ENCODE measurements at regions not wholly inside any gene's neighbourhood (a gene's known extent, or its start where the extent isn't known, plus 50 kb on each side); places are given as distances from the start of the nearest gene placed in this dataset.

DNA sequence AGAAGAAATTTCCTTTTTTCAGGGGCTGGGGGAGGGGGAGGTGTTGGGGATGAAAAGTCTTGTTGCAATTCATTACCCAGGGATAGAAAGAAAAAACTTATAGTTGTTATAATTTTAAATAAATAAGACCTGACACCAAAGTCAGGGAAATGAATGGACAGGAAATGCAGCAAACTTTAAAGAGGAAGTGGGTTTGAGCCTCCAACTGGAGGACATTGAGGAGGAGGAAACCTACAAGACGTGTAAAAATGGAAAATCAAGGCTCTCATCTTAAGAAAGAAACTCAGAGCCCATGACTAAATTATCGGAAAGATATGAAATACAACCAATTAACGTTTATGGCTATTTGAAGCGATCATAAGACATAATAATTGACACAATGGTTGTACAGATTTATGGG, 54.4 kb downstream of the NIBAN1 start:
- H3K4me3 ChIP-seq (ENCODE audit: low read depth, low read length, poor library complexity, severe bottlenecking), result no peak overlapping the region
- no TSS peak for BruUV-seq (replicated peaks)
- POLR2A ChIA-PET (ENCODE audit: low non-redundant PET), result no interaction called here
- CTCF ChIA-PET, result no interaction called here
- peaks cover 21% of the 10 kb centered on the region for H3K4me1 ChIP-seq (ENCODE audit: insufficient read depth, low read length, poor library complexity, severe bottlenecking)
- no peaks in the 10 kb centered on the region for H3K36me3 ChIP-seq (ENCODE audit: insufficient read depth, low read length, poor library complexity, severe bottlenecking)
- intact Hi-C loops (cut with micrococcal nuclease; ENCODE audit: unreplicated experiment), result no loop called here
- DNase-seq (ENCODE audit: low spot score), result peak; percentile 63
- H3K27me3 ChIP-seq (replicated peaks; ENCODE audit: insufficient read depth, low read depth, low read length, poor library complexity), result no peaks in the 10 kb centered on the region
- TF ChIP-seq, protein P1, sequence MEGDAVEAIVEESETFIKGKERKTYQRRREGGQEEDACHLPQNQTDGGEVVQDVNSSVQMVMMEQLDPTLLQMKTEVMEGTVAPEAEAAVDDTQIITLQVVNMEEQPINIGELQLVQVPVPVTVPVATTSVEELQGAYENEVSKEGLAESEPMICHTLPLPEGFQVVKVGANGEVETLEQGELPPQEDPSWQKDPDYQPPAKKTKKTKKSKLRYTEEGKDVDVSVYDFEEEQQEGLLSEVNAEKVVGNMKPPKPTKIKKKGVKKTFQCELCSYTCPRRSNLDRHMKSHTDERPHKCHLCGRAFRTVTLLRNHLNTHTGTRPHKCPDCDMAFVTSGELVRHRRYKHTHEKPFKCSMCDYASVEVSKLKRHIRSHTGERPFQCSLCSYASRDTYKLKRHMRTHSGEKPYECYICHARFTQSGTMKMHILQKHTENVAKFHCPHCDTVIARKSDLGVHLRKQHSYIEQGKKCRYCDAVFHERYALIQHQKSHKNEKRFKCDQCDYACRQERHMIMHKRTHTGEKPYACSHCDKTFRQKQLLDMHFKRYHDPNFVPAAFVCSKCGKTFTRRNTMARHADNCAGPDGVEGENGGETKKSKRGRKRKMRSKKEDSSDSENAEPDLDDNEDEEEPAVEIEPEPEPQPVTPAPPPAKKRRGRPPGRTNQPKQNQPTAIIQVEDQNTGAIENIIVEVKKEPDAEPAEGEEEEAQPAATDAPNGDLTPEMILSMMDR (conservative IDR thresholded peaks at IDR 0.05; ENCODE audit: low read depth, low read length), result no peak
- no peak for TF ChIP-seq EZH2 (IDR thresholded peaks at IDR 0.05; ENCODE audit: borderline replicate concordance, low read depth, low read length, poor library complexity, severe bottlenecking)
- no peak overlapping the region for H3K27ac ChIP-seq (ENCODE audit: low read depth, low read length, poor library complexity, severe bottlenecking)
- no peaks in the 10 kb centered on the region for H3K9me3 ChIP-seq (ENCODE audit: low read depth, low read length, poor library complexity, severe bottlenecking)

DNA sequence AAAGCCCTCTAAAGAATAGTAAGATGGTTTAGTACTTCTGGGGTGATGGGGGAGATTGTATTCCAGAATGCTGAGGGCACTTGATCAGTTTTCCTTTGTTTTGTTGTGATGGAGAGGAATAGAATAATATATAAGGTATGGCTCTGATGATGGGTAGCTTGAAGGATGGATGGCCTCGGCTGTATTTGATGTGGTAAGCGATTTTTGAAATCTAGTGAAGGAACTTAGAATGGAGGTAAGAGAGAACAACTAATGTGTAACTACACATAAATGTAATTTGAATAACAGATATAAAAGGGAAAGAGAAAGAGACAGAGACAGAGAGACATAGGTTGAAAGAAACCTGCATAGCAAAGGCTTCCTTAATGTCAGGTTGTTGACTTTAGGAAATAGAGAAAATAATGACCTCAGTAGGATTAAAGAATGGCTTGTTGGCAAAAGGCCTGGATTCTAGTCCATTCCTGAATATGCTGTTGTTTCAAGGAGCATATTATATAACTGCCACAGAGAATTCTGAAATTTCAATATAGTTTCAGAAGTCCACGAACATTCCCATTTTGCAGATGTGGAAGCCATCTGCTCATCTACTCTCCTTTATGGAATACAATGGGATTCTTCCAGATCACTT, 58.7 kb downstream of the NIBAN1 start:
- no peaks in the 10 kb centered on the region for H3K36me3 ChIP-seq (ENCODE audit: insufficient read depth, low read length, poor library complexity, severe bottlenecking)
- BruUV-seq (replicated peaks), result no TSS peak
- CTCF ChIA-PET, result no interaction called here

DNA sequence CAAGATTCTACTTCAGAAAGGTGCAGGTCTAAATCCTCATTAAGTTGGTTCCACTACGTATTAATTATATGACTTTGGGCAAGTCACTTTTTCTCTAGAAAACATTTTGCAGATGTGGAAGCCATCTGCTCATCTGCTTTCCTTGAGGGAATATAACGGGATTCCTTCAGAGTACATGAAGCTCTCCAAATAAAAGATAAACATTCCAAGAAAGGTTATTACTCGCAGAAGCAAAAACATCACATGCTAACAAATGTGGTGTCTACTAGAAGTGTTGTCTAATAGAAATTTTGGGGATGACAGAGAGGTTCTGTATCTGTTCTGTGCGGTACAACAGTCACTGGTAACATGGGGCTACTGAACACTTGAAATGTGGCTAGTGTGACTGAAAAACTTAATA, 60.2 kb downstream of the NIBAN1 start:
- Histone ChIP-seq H3K9me3 (ENCODE audit: low read depth, low read length, poor library complexity, severe bottlenecking) (no peaks in the 10 kb centered on the region), H3K27ac (ENCODE audit: low read depth, low read length, poor library complexity, severe bottlenecking) (no peak overlapping the region), H3K4me1 (ENCODE audit: insufficient read depth, low read length, poor library complexity, severe bottlenecking) (peaks cover 31% of the 10 kb centered on the region), H3K4me3 (ENCODE audit: low read depth, low read length, poor library complexity, severe bottlenecking) (no peak overlapping the region), H3K36me3 (ENCODE audit: insufficient read depth, low read length, poor library complexity, severe bottlenecking) (no peaks in the 10 kb centered on the region), H3K27me3 (replicated peaks; ENCODE audit: insufficient read depth, low read depth, low read length, poor library complexity) (no peaks in the 10 kb centered on the region)
- ChIA-PET POLR2A (ENCODE audit: low non-redundant PET) (no interaction called here), CTCF (no interaction called here)
- BruUV-seq (replicated peaks), result no TSS peak
- TF ChIP-seq, protein P1 (conservative IDR thresholded peaks at IDR 0.05; ENCODE audit: low read depth, low read length), result no peak
- no peak for TF ChIP-seq EZH2 (IDR thresholded peaks at IDR 0.05; ENCODE audit: borderline replicate concordance, low read depth, low read length, poor library complexity, severe bottlenecking)
- DNase-seq (ENCODE audit: low spot score), result no peak
- intact Hi-C loops (cut with micrococcal nuclease; ENCODE audit: unreplicated experiment), result no loop called here

More for the DNA sequence above, 58.7 kb downstream of the NIBAN1 start:
- intact Hi-C loops (cut with micrococcal nuclease; ENCODE audit: unreplicated experiment), result no loop called here
- Histone ChIP-seq H3K4me1 (ENCODE audit: insufficient read depth, low read length, poor library complexity, severe bottlenecking) (peaks cover 34% of the 10 kb centered on the region), H3K27me3 (replicated peaks; ENCODE audit: insufficient read depth, low read depth, low read length, poor library complexity) (no peaks in the 10 kb centered on the region), H3K4me3 (ENCODE audit: low read depth, low read length, poor library complexity, severe bottlenecking) (no peak overlapping the region), H3K27ac (ENCODE audit: low read depth, low read length, poor library complexity, severe bottlenecking) (no peak overlapping the region), H3K9me3 (ENCODE audit: low read depth, low read length, poor library complexity, severe bottlenecking) (no peaks in the 10 kb centered on the region)
- TF ChIP-seq, protein P1 (conservative IDR thresholded peaks at IDR 0.05; ENCODE audit: low read depth, low read length), result no peak
- no peak for TF ChIP-seq EZH2 (IDR thresholded peaks at IDR 0.05; ENCODE audit: borderline replicate concordance, low read depth, low read length, poor library complexity, severe bottlenecking)
- DNase-seq (ENCODE audit: low spot score), result no peak
- POLR2A ChIA-PET (ENCODE audit: low non-redundant PET), result no interaction called here
